GM13976 (cell line): ENCODE measurements at regions not wholly inside any gene's neighbourhood (a gene's known extent, or its start where the extent isn't known, plus 50 kb on each side); places are given as distances from the start of the nearest gene placed in this dataset.

ENCODE experiments used
- DNase-seq: peaks from one replicate; pipeline ENCODE4 v3.0.0; 2012; ENCODE audit warnings: low spot score
- in situ Hi-C: fragments of 300-500 bp; cut with MboI; formaldehyde crosslinking; loops from one replicate; pipeline ENCODE4 v1.12.0; 2022; ENCODE audit warnings: low sequenced_read_pairs, mixed read lengths, inconsistent platforms; ENCODE audit not compliant: unreplicated experiment
- TF ChIP-seq, protein P1 (sequence below): IDR thresholded peaks from 2 replicates; pipeline ENCODE4 v1.5.1; 2012; ENCODE audit warnings: borderline replicate concordance, mild to moderate bottlenecking; ENCODE audit not compliant: insufficient read depth; ENCODE audit errors: extremely low read depth, missing control alignments, control extremely low read depth

DNA sequence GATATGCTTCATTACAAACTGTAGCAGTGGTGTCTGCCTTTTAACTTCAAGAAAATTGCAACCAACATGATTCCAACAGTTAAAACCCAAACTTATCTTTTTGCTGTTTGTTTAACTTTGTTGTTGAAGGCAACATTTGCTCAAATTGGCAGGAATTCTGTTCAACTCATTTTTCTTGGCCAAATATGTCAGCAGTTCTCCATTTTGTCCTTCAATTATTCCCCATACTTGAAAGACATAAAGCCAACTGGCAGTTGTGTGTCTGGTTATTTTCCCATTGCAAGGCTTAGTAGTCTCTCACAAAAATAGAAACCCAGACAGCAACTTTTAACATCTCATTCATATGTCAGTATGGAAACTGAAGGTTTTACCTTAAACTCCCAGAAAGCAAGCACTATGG is 146.3 kb downstream of the LRIG3 start:
- no peak for DNase-seq
- in situ Hi-C loops = no loop called here
- TF ChIP-seq, protein P1, sequence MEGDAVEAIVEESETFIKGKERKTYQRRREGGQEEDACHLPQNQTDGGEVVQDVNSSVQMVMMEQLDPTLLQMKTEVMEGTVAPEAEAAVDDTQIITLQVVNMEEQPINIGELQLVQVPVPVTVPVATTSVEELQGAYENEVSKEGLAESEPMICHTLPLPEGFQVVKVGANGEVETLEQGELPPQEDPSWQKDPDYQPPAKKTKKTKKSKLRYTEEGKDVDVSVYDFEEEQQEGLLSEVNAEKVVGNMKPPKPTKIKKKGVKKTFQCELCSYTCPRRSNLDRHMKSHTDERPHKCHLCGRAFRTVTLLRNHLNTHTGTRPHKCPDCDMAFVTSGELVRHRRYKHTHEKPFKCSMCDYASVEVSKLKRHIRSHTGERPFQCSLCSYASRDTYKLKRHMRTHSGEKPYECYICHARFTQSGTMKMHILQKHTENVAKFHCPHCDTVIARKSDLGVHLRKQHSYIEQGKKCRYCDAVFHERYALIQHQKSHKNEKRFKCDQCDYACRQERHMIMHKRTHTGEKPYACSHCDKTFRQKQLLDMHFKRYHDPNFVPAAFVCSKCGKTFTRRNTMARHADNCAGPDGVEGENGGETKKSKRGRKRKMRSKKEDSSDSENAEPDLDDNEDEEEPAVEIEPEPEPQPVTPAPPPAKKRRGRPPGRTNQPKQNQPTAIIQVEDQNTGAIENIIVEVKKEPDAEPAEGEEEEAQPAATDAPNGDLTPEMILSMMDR = no peak

DNA sequence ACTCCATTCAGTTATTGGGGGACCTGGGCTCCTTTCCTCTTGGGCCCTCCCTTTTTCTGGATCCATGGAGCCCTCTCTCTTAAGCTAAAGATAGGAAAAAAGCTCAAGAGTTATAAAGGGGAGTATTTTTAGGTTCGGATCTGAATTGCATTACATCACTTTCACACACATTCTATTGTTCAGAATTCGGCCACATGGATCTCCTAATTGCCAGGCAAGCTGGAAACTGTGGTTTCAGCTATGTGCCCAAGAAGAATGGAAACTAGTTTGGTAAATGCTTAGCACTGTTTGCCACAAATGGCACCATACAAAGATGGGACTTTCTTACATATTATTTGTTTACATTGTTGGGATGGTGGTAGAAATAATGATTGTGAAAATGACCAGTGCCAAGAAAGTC is 145.6 kb downstream of the LRIG3 start:
- TF ChIP-seq, protein P1 = no peak
- in situ Hi-C loops = no loop called here
- no peak for DNase-seq

DNA sequence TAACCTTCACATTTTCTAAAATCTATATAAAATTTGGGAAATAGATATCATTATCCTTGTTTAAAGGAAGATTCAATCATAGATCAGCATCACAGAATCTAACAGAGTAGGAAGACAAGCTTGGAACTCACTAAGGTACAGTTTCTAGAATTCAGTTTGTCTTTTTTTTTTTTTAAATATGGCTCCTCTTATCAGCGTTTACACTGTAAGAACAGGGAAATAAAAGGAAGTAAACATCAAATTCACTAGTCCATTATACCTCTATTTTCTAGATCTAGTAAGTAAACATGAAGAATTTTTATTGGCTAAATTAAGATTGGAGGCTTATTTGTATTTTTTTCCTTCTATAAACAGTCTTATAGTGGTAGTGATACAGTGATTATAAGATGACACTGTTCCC is 144.9 kb downstream of the LRIG3 start:
- in situ Hi-C loops = no loop called here
- no peak for DNase-seq
- TF ChIP-seq, protein P1 = no peak

DNA sequence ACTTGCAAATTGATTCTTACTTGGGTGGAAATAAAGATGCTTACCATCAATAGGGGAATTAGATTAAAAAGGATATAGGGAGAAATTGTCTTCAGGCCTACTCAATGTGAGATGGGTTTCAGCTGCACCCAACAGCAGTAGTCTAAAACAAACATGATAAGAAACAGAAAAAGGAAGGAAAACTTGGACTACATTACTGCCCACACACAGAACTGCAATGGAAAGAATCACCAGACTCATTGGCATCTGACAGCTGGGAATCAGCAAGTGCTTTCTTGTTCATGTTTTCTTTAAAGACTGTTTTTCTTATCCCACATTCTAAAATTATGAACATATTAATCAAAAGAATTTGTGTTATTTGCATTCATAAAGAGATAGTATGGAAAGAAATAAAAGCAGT is 144.2 kb downstream of the LRIG3 start:
- no peak for DNase-seq
- in situ Hi-C loops = no loop called here
- TF ChIP-seq, protein P1 = no peak

DNA sequence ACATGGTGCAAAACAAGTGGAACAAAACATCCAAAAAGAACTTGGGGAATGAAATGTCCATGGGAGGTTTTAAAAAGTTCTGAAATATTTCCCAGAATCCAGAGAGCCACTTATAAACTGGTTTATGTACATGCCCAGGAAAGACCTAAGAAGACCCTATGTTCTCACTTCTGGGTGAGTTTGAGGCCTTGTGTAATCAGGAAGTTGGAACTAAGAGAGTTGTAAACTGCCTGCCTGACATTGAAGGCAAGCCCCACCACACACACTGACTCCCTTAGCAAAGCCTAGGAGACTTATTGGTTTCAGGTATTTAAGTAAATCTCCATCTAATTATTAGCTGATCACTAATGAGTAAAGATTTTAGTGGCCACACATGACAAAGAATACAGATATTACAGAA is 142.5 kb downstream of the LRIG3 start:
- no peak for DNase-seq
- in situ Hi-C loops = no loop called here
- TF ChIP-seq, protein P1 = no peak

DNA sequence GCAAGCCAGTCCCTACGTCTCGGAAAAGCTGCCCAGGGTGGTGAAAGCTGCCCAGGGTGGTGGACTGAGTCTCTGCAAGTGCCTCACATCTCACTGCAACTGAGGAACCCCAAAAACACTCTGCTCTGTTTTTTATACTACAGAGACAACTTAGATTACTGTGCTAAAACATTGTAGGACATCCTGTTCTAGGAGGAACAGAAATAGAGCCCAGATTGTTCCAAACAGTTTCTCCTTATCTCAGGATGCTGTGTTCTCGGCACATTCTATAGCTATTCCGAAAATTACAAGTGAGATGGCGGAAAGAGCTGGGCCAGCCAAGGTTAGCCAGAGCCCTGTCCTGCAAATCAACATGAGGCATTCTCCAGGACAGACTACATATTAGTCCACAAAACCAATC is 138.7 kb downstream of the LRIG3 start:
- TF ChIP-seq, protein P1 = no peak
- in situ Hi-C loops = no loop called here
- DNase-seq = no peak

DNA sequence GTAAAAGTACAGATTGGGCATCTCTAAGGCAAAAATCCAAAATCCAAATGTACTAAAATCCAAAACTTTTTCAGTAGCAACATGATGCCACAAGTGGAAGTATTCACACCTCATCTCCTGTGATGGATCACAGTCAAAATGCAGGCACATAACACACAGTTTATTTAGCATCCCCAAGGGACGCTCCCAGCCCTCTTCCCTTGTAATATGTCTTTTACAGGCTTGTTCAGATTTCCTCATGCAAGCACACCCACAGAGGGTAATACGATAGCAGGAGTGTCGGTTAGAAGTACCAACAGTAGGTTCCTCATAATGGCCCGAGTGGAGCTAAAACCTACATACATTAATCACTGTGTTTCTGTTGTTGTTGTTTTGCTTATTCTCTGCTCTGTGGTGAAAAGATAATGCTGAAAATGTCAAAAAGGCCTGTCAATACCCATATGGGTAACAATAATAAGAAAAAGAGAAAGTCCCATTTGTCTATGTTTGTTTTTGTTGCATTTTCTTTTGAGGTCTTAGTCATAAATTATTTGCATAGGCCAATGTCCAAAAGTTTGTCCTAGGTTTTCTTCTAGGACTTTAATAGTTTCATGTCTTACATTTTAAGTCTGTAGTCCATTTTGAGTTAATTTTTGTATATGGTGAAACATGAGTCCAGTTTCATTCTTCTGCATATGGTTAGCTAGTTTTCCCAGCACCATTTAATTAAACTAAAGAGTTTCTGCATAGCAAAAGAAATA is 133.1 kb downstream of the LRIG3 start:
- in situ Hi-C loops = no loop called here
- TF ChIP-seq, protein P1 = no peak
- no peak for DNase-seq
